Endodermal cell (in vitro differentiated cells): ENCODE measurements at regions not wholly inside any gene's neighbourhood (a gene's known extent, or its start where the extent isn't known, plus 50 kb on each side); places are given as distances from the start of the nearest gene placed in this dataset.
"Not testable (repeated sequence)": the region's sequence is repeated elsewhere in the genome, so short reads cannot be mapped to it uniquely, and the experiment has no call there.

Experiments used
- DNase-seq: peaks from one replicate; pipeline ENCODE4 v3.0.0-alpha.2; 2017
- H3K27ac ChIP-seq: 2 replicates; pipeline ENCODE4 v1.5.1; 2013; ENCODE audit warnings: mild to moderate bottlenecking, low read depth, low read length, moderate library complexity
- H3K27me3 ChIP-seq: 2 replicates; pipeline ENCODE4 v1.6.1; 2013; ENCODE audit warnings: mild to moderate bottlenecking, low read length, moderate library complexity; ENCODE audit not compliant: insufficient read depth, control insufficient read depth, poor library complexity, severe bottlenecking
- H3K36me3 ChIP-seq: 2 replicates; pipeline ENCODE4 v1.7.0; 2013; ENCODE audit warnings: mild to moderate bottlenecking, low read length, moderate library complexity; ENCODE audit not compliant: control insufficient read depth, insufficient read depth
- H3K4me1 ChIP-seq: one replicate; pipeline ENCODE4 v1.7.0; 2013; ENCODE audit warnings: low read length; ENCODE audit not compliant: control insufficient read depth, insufficient read depth
- H3K4me3 ChIP-seq: 2 replicates; pipeline ENCODE4 v1.5.1; 2013; ENCODE audit warnings: mild to moderate bottlenecking, low read length, moderate library complexity
- H3K9ac ChIP-seq: 2 replicates; pipeline ENCODE4 v1.6.1; 2013; ENCODE audit warnings: mild to moderate bottlenecking, low read length, moderate library complexity; ENCODE audit not compliant: poor library complexity, severe bottlenecking; ENCODE audit errors: extremely low read depth
- H3K9me3 ChIP-seq: 2 replicates; pipeline ENCODE4 v1.6.1; 2013; ENCODE audit warnings: mild to moderate bottlenecking, low read length, moderate library complexity; ENCODE audit not compliant: control insufficient read depth
- H3K27ac Mint-ChIP-seq: 2 replicates; pipeline ENCODE4 v1.8.0; 2020; ENCODE audit warnings: mixed read lengths
- H3K27me3 Mint-ChIP-seq: 2 replicates; pipeline ENCODE4 v1.8.0; 2021; ENCODE audit warnings: mild to moderate bottlenecking, mixed read lengths; ENCODE audit not compliant: insufficient read depth
- H3K36me3 Mint-ChIP-seq: 2 replicates; pipeline ENCODE4 v1.8.0; 2020; ENCODE audit warnings: low read depth, mixed read lengths
- H3K4me1 Mint-ChIP-seq: 2 replicates; pipeline ENCODE4 v1.8.0; 2020; ENCODE audit warnings: mixed read lengths
- H3K4me3 Mint-ChIP-seq: 2 replicates; pipeline ENCODE4 v1.8.0; 2020; ENCODE audit warnings: mild to moderate bottlenecking, moderate library complexity, mixed read lengths
- H3K9me3 Mint-ChIP-seq: 2 replicates; pipeline ENCODE4 v1.8.0; 2020; ENCODE audit warnings: mild to moderate bottlenecking, mixed read lengths
- CTCF ChIP-seq: fragments of 200-600 bp; sonication (generic); conservative IDR thresholded peaks from 2 replicates; pipeline ENCODE4 v1.5.0; 2021; ENCODE audit warnings: antibody characterized with exemption, mild to moderate bottlenecking
- WGBS, 2 experiments: methylation state at CpG; one replicate each; pipeline versions ENCODE4 v1.1.5 to v1.1.7; 2013; ENCODE audit warnings: missing lambda C conversion rate in 2 of 2, mixed read lengths in 1 of 2; ENCODE audit not compliant: insufficient coverage in 1 of 2, insufficient read length in 1 of 2; 5-methylcytosine and 5-hydroxymethylcytosine counted together

- Mint-ChIP-seq H3K27me3 (no peaks in the 10 kb centered on the region), H3K4me3 (no peak overlapping the region)
- WGBS, 2 experiments = 93 to 100% methylated on average over 1 to 3 of the region's 3 CpGs
Measured at GRCh38 chr12:91702843-91703425, 442.7 kb downstream of the BTG1 start.

GRCh38 chr12:91695964-91696363 lies 449.7 kb downstream of the BTG1 start:
- Histone ChIP-seq H3K4me1 (no peaks in the 10 kb centered on the region), H3K4me3 (no peak overlapping the region), H3K9me3 (no peaks in the 10 kb centered on the region), H3K27ac (no peak overlapping the region), H3K36me3 (no peaks in the 10 kb centered on the region), H3K27me3 (no peaks in the 10 kb centered on the region), H3K9ac (no peak overlapping the region)
- no peaks in the 10 kb centered on the region for H3K36me3 Mint-ChIP-seq
- no peak overlapping the region for H3K27ac Mint-ChIP-seq
- no peaks in the 10 kb centered on the region for H3K27me3 Mint-ChIP-seq
- no peak for DNase-seq
- H3K9me3 Mint-ChIP-seq = no peaks in the 10 kb centered on the region
- H3K4me1 Mint-ChIP-seq = no peaks in the 10 kb centered on the region
- H3K4me3 Mint-ChIP-seq = no peak overlapping the region
- WGBS, 2 experiments = 89 to 96% methylated on average over 1 of the region's 1 CpG
- peak; percentile 27 for TF ChIP-seq CTCF

More at GRCh38 chr12:91702843-91703425, 442.7 kb downstream of the BTG1 start:
- no peak overlapping the region for H3K4me3 ChIP-seq
- no peaks in the 10 kb centered on the region for H3K9me3 Mint-ChIP-seq
- peaks cover 34% of the 10 kb centered on the region for H3K27me3 ChIP-seq
- no peak overlapping the region for H3K9ac ChIP-seq
- no peak for DNase-seq
- no peaks in the 10 kb centered on the region for H3K4me1 ChIP-seq
- H3K36me3 ChIP-seq = no peaks in the 10 kb centered on the region
- H3K27ac ChIP-seq = no peak overlapping the region
- no peaks in the 10 kb centered on the region for H3K36me3 Mint-ChIP-seq
- no peaks in the 10 kb centered on the region for H3K9me3 ChIP-seq
- TF ChIP-seq CTCF = no peak
- no peaks in the 10 kb centered on the region for H3K4me1 Mint-ChIP-seq
- H3K27ac Mint-ChIP-seq = no peak overlapping the region

GRCh38 chr12:91695406-91695805 lies 450.2 kb downstream of the BTG1 start:
- not testable (repeated sequence) for H3K4me3 Mint-ChIP-seq, H3K36me3 ChIP-seq, H3K9me3 ChIP-seq, H3K4me3 ChIP-seq, H3K27ac ChIP-seq, DNase-seq, H3K27me3 ChIP-seq, H3K27ac Mint-ChIP-seq, H3K9me3 Mint-ChIP-seq, H3K4me1 ChIP-seq, H3K27me3 Mint-ChIP-seq, H3K4me1 Mint-ChIP-seq, H3K36me3 Mint-ChIP-seq, H3K9ac ChIP-seq
- 93% methylated on average over 3 of the region's 3 CpGs; no CpG with 5 or more reads in 1 of the 2 experiments for WGBS, 2 experiments

- Mint-ChIP-seq H3K9me3 (no peaks in the 10 kb centered on the region), H3K27me3 (no peaks in the 10 kb centered on the region), H3K27ac (no peak overlapping the region), H3K4me3 (no peak overlapping the region), H3K4me1 (no peaks in the 10 kb centered on the region), H3K36me3 (no peaks in the 10 kb centered on the region)
- H3K4me3 ChIP-seq = no peak overlapping the region
- WGBS, 2 experiments = 91 to 100% methylated on average over 3 to 4 of the region's 4 CpGs
- TF ChIP-seq CTCF = no peak
- H3K27me3 ChIP-seq = no peaks in the 10 kb centered on the region
- no peak for DNase-seq
- no peaks in the 10 kb centered on the region for H3K4me1 ChIP-seq
- H3K9me3 ChIP-seq = no peaks in the 10 kb centered on the region
- no peak overlapping the region for H3K27ac ChIP-seq
- no peaks in the 10 kb centered on the region for H3K36me3 ChIP-seq
- H3K9ac ChIP-seq = no peak overlapping the region
Measured at GRCh38 chr12:91690531-91690930, 455.1 kb downstream of the BTG1 start.
